Hematopoietic multipotent progenitor cell treated with erythropoietin and hydrocortisone succinate and interleukin-3 and kit ligand, for 4 days (in vitro differentiated cells): ENCODE measurements at regions not wholly inside any gene's neighbourhood (a gene's known extent, or its start where the extent isn't known, plus 50 kb on each side); places are given as distances from the start of the nearest gene placed in this dataset.

Source experiments
- DNase-seq: peaks from one replicate; pipeline ENCODE4 v3.0.0-alpha.2; 2015

- peak; percentile 17 for DNase-seq
These were observed 52.5 kb upstream of the TTC29 start for GRCh38 chr4:146998157-146998556.

- no peak for DNase-seq
These were observed 58.5 kb upstream of the TTC29 start for GRCh38 chr4:147003956-147004809.

- no peak for DNase-seq
These were observed 60.6 kb upstream of the TTC29 start for GRCh38 chr4:147006229-147006628.

DNA sequence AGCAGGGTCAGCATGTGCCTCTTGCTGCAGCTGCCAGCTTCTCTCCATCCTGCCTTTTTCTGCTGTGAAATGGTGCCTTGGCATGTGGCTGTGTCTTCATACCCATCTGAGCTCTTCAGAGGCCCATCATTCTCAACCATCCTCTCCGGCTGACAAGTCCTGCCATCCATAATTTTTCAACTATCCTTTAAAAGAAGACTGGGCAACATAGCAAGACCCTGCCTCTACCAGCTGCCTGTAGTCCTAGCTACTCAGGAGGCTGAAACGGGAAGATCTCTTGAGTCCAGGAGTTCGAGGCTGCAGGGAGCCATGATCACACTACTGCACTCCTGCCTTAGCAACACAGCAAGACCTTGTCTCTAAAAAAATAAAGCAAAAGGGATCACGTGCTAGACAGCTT is 64.2 kb upstream of the TTC29 start:
- DNase-seq, result no peak

DNA sequence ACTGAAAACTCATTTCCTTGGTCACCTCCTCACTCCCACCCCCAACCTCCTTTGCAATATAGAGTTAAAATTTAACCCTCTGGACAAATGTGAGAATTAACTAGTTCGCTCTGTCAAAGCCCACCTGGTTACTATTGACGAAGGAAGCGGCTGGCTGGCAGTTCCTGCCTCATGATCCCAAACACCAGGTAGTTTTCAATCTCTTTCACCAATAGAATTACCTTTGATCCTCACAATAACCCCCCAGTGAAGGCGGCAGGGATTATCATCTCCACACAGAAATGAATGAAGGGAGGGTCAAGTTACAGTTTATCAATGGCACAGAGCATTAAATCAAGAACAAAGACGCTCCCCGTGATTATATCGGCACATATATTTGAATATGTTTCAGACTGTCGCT is 65.7 kb upstream of the TTC29 start:
- no peak for DNase-seq

DNA sequence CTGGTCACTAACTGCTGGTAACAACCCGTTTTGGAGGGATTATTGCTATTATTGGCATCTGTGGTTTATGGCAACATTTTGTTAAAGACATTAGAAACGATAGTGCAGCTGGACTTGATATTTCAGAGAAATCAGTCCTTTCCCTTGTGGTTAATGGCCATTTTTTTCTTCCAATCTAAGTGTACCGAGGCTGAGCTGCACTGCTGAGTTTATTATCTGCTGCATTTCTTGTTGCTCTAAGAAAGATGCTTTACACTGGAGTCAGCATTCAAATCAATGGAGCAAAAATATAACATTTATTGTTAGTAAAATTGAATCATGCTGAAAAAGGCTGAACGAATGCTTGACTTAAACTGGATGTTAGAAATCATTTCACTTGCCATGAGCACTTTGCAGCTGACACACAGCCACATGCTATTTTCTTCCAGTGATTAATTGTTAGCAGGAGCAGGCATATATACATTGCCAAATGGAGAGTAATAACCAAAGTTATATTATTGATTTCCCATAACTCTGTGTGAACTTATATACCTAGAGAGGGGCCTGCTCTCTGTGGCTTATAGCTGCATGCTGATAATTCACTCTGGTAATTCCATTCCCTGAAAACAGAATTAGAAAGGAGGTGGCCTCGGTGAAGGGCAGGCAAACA is 66.5 kb upstream of the TTC29 start:
- no peak for DNase-seq

- no peak for DNase-seq
These were observed 69.3 kb upstream of the TTC29 start for GRCh38 chr4:147014946-147015345.

DNA sequence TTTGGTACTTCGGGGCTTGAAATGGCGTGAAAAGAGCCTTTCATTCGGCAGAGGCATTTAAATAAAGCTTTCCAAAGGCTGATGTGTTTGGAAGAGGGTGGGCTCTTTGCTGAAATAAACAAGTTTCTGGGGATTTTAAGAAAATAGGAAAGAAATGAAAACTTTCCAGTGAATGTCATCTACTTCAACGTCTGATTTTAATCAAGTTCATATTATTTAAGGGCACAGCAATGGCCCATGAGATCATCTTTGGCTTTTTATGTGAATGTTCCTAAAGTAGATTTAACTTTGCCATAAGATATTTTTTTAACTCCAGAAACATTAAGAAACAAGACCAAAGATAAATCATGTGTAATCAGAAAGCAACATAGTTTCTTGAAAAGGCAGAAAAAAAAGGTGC is 69.8 kb upstream of the TTC29 start:
- no peak for DNase-seq

GRCh38 chr4:147017081-147017480 is 71.4 kb upstream of the TTC29 start:
- no peak for DNase-seq

DNA sequence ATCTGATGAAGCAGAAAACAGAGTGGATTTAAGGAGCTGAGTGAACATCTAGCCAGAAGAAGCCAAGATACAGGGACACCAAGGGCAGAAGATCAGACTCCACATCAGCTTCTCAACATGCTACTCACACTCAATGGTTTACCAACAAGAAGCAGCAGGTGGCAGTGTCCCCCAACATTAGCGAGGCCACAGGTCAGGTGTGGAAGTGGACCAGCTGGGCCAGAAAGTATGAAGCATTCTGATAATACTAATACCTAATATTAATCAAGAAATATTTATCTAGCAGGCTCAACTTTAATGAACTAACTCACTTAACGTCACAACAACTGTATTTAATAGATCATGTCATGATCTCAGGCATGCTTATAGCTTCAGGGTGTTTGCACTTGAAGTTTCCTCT is 73.4 kb upstream of the TTC29 start:
- peak; percentile 66 for DNase-seq

GRCh38 chr4:147020456-147020855 is 74.8 kb upstream of the TTC29 start:
- no peak for DNase-seq

DNA sequence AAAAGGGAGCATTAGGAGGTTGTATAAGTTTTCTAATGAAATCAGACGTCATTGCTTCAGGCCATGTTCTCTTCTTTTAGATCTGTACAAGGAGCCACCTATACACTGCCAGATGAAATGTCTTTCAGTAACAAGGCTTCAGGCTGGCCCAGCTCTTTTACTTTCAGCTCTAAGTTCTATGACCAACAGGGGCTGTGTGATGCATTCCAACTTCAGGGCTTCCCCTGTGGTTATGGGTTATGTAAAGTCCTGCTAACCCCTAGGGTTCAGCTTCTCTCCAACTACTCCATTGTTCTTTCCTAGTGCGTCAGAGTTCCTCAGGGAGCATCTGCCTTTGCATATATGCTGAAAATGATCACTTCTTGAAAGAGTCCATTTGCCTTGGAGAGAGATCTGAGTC is 79.4 kb upstream of the TTC29 start:
- no peak for DNase-seq

- DNase-seq, result no peak
These were observed 83.6 kb upstream of the TTC29 start for GRCh38 chr4:147029296-147029695.

GRCh38 chr4:147034372-147034771 is 88.7 kb upstream of the TTC29 start:
- DNase-seq, result no peak

DNA sequence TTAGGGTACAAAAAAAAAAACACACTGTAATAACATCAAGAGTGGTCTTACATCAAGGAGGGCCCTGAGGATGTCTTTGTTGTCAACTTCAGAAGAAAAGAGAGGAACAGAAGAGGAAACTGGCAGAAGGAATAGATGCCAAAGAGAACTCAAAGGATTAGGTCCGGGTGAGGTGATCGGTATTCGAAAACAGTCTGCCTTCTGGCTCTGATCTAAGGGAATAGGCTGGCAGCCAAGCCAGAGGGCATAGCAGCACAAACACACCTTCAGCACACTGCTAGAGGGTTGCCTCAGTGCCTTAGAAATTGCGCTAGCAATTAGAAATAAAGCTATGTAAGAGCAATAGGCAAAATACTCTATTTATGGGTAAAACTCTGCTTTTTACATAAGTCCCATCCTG is 91.4 kb upstream of the TTC29 start:
- no peak for DNase-seq

GRCh38 chr4:147039976-147040575 is 94.4 kb upstream of the TTC29 start:
- DNase-seq, result no peak

- no peak for DNase-seq
These were observed 95.2 kb upstream of the TTC29 start for GRCh38 chr4:147040874-147041273.

DNA sequence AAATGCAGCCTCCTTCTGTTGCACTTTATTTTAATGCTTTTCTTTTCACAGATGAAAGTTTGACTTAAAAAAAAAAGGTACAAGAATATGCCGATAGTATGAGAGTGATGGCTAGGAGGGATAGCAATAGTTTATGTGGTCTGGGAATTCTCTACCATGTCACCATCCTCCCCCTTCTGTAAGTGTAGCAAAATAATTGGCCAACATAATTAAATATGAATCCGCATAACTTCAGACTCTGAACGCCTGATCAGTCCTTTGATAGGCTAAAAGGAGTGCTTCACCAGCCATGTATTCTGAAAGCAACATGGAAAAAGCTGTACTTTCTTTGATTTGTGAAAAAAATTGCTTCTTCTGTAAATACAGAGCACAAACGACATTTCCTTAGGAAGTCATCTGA is 95.7 kb upstream of the TTC29 start:
- no peak for DNase-seq

- no peak for DNase-seq
These were observed 96.4 kb upstream of the TTC29 start for GRCh38 chr4:147042046-147042445.

DNA sequence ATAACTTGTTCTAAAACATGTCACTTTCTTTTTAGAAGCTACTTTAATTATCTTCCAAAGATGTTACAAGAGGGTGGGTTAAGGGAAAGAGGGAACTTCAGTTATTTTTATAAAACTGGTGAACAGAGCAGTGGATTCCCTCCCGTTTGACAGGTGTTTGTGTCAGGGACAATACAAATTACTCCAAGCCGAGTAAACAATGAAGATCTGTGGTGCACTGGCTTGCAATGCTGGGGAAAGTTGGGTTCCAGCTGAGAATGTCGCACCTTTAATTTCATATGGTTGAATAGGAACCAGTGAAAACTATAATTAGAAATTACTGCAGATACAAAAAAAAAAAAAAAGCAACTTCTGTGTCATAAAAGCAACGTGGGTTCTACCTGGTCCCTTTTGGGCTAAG is 98.6 kb upstream of the TTC29 start:
- DNase-seq, result no peak

GRCh38 chr4:147049946-147050345 is 104.3 kb upstream of the TTC29 start:
- DNase-seq, result no peak

GRCh38 chr4:147050356-147050765 is 104.7 kb upstream of the TTC29 start:
- no peak for DNase-seq

DNA sequence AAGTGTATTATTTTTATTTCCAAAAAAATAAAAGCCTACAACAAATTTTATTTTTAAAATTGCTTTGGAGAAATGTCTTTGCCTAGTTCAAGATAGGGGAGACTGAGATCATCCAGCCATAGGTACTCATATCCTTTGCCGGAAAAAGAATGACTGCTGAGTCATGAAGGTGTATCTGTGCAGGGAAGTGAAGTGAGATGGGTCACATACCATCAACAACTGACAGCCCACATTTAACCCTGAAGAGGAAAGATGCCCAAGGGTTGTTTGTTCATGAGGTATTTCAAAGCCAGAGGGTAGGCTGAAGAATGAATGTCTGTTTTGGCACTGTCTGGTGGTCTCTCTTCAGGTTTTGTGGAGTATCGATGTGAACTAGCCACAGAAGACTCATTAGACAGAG is 106.7 kb upstream of the TTC29 start:
- no peak for DNase-seq

GRCh38 chr4:147054228-147054872 is 108.7 kb upstream of the TTC29 start:
- DNase-seq, result no peak
